ENCODE measurements at regions not wholly inside any gene's neighbourhood (a gene's known extent, or its start where the extent isn't known, plus 50 kb on each side); places are given as distances from the start of the nearest gene placed in this dataset.

GRCh38 chr11:112352907-112353306, 92.2 kb upstream of the PLET1 start:
- TF ChIP-seq, protein P1, sequence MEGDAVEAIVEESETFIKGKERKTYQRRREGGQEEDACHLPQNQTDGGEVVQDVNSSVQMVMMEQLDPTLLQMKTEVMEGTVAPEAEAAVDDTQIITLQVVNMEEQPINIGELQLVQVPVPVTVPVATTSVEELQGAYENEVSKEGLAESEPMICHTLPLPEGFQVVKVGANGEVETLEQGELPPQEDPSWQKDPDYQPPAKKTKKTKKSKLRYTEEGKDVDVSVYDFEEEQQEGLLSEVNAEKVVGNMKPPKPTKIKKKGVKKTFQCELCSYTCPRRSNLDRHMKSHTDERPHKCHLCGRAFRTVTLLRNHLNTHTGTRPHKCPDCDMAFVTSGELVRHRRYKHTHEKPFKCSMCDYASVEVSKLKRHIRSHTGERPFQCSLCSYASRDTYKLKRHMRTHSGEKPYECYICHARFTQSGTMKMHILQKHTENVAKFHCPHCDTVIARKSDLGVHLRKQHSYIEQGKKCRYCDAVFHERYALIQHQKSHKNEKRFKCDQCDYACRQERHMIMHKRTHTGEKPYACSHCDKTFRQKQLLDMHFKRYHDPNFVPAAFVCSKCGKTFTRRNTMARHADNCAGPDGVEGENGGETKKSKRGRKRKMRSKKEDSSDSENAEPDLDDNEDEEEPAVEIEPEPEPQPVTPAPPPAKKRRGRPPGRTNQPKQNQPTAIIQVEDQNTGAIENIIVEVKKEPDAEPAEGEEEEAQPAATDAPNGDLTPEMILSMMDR (IDR thresholded peaks at IDR 0.05): no peak
- TF ChIP-seq POLR2AphosphoS5 (IDR thresholded peaks at IDR 0.05; ENCODE audit: low read depth, low read length): no peak
- TF ChIP-seq, protein P2, sequence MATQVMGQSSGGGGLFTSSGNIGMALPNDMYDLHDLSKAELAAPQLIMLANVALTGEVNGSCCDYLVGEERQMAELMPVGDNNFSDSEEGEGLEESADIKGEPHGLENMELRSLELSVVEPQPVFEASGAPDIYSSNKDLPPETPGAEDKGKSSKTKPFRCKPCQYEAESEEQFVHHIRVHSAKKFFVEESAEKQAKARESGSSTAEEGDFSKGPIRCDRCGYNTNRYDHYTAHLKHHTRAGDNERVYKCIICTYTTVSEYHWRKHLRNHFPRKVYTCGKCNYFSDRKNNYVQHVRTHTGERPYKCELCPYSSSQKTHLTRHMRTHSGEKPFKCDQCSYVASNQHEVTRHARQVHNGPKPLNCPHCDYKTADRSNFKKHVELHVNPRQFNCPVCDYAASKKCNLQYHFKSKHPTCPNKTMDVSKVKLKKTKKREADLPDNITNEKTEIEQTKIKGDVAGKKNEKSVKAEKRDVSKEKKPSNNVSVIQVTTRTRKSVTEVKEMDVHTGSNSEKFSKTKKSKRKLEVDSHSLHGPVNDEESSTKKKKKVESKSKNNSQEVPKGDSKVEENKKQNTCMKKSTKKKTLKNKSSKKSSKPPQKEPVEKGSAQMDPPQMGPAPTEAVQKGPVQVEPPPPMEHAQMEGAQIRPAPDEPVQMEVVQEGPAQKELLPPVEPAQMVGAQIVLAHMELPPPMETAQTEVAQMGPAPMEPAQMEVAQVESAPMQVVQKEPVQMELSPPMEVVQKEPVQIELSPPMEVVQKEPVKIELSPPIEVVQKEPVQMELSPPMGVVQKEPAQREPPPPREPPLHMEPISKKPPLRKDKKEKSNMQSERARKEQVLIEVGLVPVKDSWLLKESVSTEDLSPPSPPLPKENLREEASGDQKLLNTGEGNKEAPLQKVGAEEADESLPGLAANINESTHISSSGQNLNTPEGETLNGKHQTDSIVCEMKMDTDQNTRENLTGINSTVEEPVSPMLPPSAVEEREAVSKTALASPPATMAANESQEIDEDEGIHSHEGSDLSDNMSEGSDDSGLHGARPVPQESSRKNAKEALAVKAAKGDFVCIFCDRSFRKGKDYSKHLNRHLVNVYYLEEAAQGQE (IDR thresholded peaks at IDR 0.05; ENCODE audit: insufficient read depth in 1 of 2, low read depth in 2 of 2, low read length in 1 of 2): no peak
- TF ChIP-seq TCF7L2 (IDR thresholded peaks at IDR 0.05; ENCODE audit: low read depth, low read length): no peak
- TF ChIP-seq SIN3A (IDR thresholded peaks at IDR 0.05; ENCODE audit: borderline replicate concordance, insufficient read depth, low read depth, low read length): no peak
